H1 (cell line): ENCODE measurements at regions not wholly inside any gene's neighbourhood (a gene's known extent, or its start where the extent isn't known, plus 50 kb on each side); places are given as distances from the start of the nearest gene placed in this dataset.

Experiments used
- CTCF ChIA-PET: fragments of 300-600 bp; sonication (Branson Sonifier 250); formaldehyde crosslinking; loops from one replicate; lab custom pipeline; 2021; ENCODE audit not compliant: partially characterized antibody; lab: Charles Lee
- POLR2A ChIA-PET: fragments of 300-600 bp; sonication (Branson Sonifier 250); formaldehyde crosslinking; loops from one replicate; lab custom pipeline; 2021; ENCODE audit warnings: inconsistent platforms; ENCODE audit not compliant: partially characterized antibody; lab: Charles Lee
- DNase-seq, 2 experiments: peaks; one replicate each; pipeline versions ENCODE4 v3.0.0 to v3.0.0-alpha.2; 2010 to 2022; ENCODE audit warnings: low spot score in 2 of 2, low read depth in 1 of 2, mixed read lengths in 1 of 2
- FAIRE-seq: peaks from 2 replicates; lab custom pipeline; 2011; peaks lifted over from hg19 to GRCh38; lab: Jason Lieb, UNC
- H2AFZ ChIP-seq: 2 replicates; pipeline ENCODE4 v1.8.1; 2012; ENCODE audit warnings: low read length, inconsistent platforms
- H2AK5ac ChIP-seq: 2 replicates; pipeline ENCODE4 v1.6.1; 2013; ENCODE audit warnings: low read depth, low read length
- H2BK120ac ChIP-seq: replicated peaks from 2 replicates; pipeline ENCODE3; 2013; ENCODE audit warnings: low read depth, low read length, inconsistent platforms
- H2BK12ac ChIP-seq: 2 replicates; pipeline ENCODE4 v1.6.1; 2013; ENCODE audit warnings: low read depth, low read length
- H2BK15ac ChIP-seq: 2 replicates; pipeline ENCODE4 v1.6.1; 2013; ENCODE audit warnings: low read length
- H2BK20ac ChIP-seq: 2 replicates; pipeline ENCODE4 v1.6.1; 2013; ENCODE audit warnings: low read length
- H2BK5ac ChIP-seq: 2 replicates; pipeline ENCODE4 v1.6.1; 2013; ENCODE audit warnings: low read depth, low read length
- H3K14ac ChIP-seq: 2 replicates; pipeline ENCODE4 v1.6.1; 2013; ENCODE audit warnings: inconsistent platforms; ENCODE audit not compliant: insufficient read length
- H3K18ac ChIP-seq: 2 replicates; pipeline ENCODE4 v1.6.1; 2013; ENCODE audit warnings: low read length; ENCODE audit errors: extremely low read depth
- H3K23ac ChIP-seq: 2 replicates; pipeline ENCODE4 v1.6.1; 2013; ENCODE audit warnings: inconsistent platforms; ENCODE audit not compliant: insufficient read length
- H3K23me2 ChIP-seq: 2 replicates; pipeline ENCODE4 v1.6.1; 2013; ENCODE audit warnings: low read depth, low read length
- H3K27ac ChIP-seq: 2 replicates; pipeline ENCODE4 v1.6.1; 2011; ENCODE audit warnings: low read depth, low read length, inconsistent platforms
- H3K27me3 ChIP-seq, 4 experiments: replicated peaks in 1 of 4; 1 replicate in 1 of 4; 2 replicates in 3 of 4; pipeline versions ENCODE4 v1.6.1 to v1.8.1; 2011 to 2013; ENCODE audit warnings: low read length in 3 of 4, mild to moderate bottlenecking in 3 of 4, inconsistent platforms in 2 of 4, mixed read lengths in 2 of 4, moderate library complexity in 1 of 4; ENCODE audit not compliant: control insufficient read depth in 3 of 4, insufficient read depth in 3 of 4; ENCODE audit errors: extremely low read depth in 1 of 4
- H3K36me3 ChIP-seq, 4 experiments: 2 replicates each; pipeline versions ENCODE4 v1.6.1 to v1.8.1; 2011 to 2013; ENCODE audit warnings: mild to moderate bottlenecking in 4 of 4, low read length in 3 of 4, moderate library complexity in 2 of 4, control low read depth in 1 of 4, inconsistent platforms in 1 of 4; ENCODE audit not compliant: insufficient read depth in 4 of 4, control insufficient read depth in 2 of 4
- H3K4ac ChIP-seq: replicated peaks from 2 replicates; pipeline ENCODE3; 2013; ENCODE audit warnings: low read length, low read depth, mixed read lengths, inconsistent platforms; ENCODE audit not compliant: insufficient read length
- H3K4me1 ChIP-seq, 4 experiments: replicated peaks in 1 of 4; 1 replicate in 1 of 4; 2 replicates in 3 of 4; pipeline versions ENCODE4 v1.6.1 to v1.8.1; 2011 to 2013; ENCODE audit warnings: low read length in 3 of 4, inconsistent platforms in 2 of 4, mixed read lengths in 1 of 4; ENCODE audit not compliant: insufficient read depth in 4 of 4, control insufficient read depth in 3 of 4
- H3K4me2 ChIP-seq, 2 experiments: 2 replicates each; pipeline versions ENCODE4 v1.6.1 to v1.8.1; 2011 to 2013; ENCODE audit warnings: low read depth in 2 of 2, low read length in 2 of 2, control low read depth in 1 of 2, inconsistent platforms in 1 of 2, mild to moderate bottlenecking in 1 of 2; ENCODE audit not compliant: insufficient read depth in 1 of 2
- H3K4me3 ChIP-seq, 4 experiments: fragments of 200-600, 300-600 bp in 1 of 4; sonication (generic), shearing (Covaris generic), sonication (Bioruptor Twin) in 1 of 4; 2 replicates each; pipeline versions ENCODE4 v1.5.1 to v1.8.1; 2011 to 2016; ENCODE audit warnings: low read length in 4 of 4, low read depth in 3 of 4, control low read depth in 2 of 4, inconsistent platforms in 2 of 4, mild to moderate bottlenecking in 2 of 4, mixed read lengths in 1 of 4, moderate library complexity in 1 of 4; ENCODE audit not compliant: insufficient read depth in 2 of 4; ENCODE audit errors: extremely low read depth in 1 of 4
- H3K56ac ChIP-seq: replicated peaks from 2 replicates; pipeline ENCODE3; 2013; ENCODE audit warnings: low read depth, mild to moderate bottlenecking, mixed read lengths, low read length, inconsistent platforms; ENCODE audit not compliant: insufficient read length
- H3K79me1 ChIP-seq: 2 replicates; pipeline ENCODE4 v1.6.1; 2013; ENCODE audit warnings: low read depth, low read length, control low read depth
- H3K79me2 ChIP-seq, 2 experiments: 2 replicates each; pipeline versions ENCODE4 v1.6.1 to v1.8.1; 2012 to 2013; ENCODE audit warnings: low read length in 2 of 2, mild to moderate bottlenecking in 2 of 2, inconsistent platforms in 1 of 2; ENCODE audit not compliant: insufficient read depth in 2 of 2, control insufficient read depth in 1 of 2
- H3K9ac ChIP-seq, 4 experiments: replicated peaks in 1 of 4; 1 replicate in 1 of 4; 2 replicates in 3 of 4; pipeline versions ENCODE4 v1.6.1 to v1.8.1; 2011 to 2013; ENCODE audit warnings: low read depth in 3 of 4, low read length in 3 of 4, control low read depth in 2 of 4, mild to moderate bottlenecking in 2 of 4, moderate library complexity in 2 of 4, inconsistent platforms in 1 of 4; ENCODE audit errors: extremely low read depth in 1 of 4
- H3K9me3 ChIP-seq, 2 experiments: 2 replicates each; pipeline versions ENCODE4 v1.6.1 to v1.8.1; 2012 to 2013; ENCODE audit warnings: mild to moderate bottlenecking in 2 of 2, moderate library complexity in 2 of 2, control low read depth in 1 of 2, inconsistent platforms in 1 of 2, low read depth in 1 of 2, low read length in 1 of 2, mixed read lengths in 1 of 2; ENCODE audit not compliant: insufficient read depth in 2 of 2
- H4K20me1 ChIP-seq, 2 experiments: replicated peaks in 1 of 2; 2 replicates each; pipeline versions ENCODE3 to v1.8.1; 2011 to 2013; ENCODE audit warnings: inconsistent platforms in 2 of 2, low read length in 2 of 2, mild to moderate bottlenecking in 1 of 2; ENCODE audit not compliant: insufficient read depth in 2 of 2, control insufficient read depth in 1 of 2
- H4K5ac ChIP-seq: 2 replicates; pipeline ENCODE4 v1.6.1; 2013; ENCODE audit warnings: low read length, low read depth, mixed read lengths, inconsistent platforms; ENCODE audit not compliant: insufficient read length
- H4K8ac ChIP-seq: 2 replicates; pipeline ENCODE4 v1.8.0; 2013; ENCODE audit warnings: mild to moderate bottlenecking, moderate library complexity, low read length, inconsistent platforms; ENCODE audit not compliant: insufficient read depth; ENCODE audit errors: extremely low read depth
- H4K91ac ChIP-seq: replicated peaks from 2 replicates; pipeline ENCODE3; 2013; ENCODE audit warnings: low read length, mixed read lengths, inconsistent platforms; ENCODE audit not compliant: insufficient read length
- CBX5 ChIP-seq: fragments of 300-800, 300-1000 bp; sonication (generic); IDR thresholded peaks from 2 replicates; pipeline ENCODE4 v1.7.1; 2016; ENCODE audit warnings: antibody characterized with exemption, low read length, low read depth
- FOSL1 ChIP-seq: IDR thresholded peaks from 2 replicates; pipeline ENCODE4 v1.6.1; 2011; ENCODE audit warnings: mild to moderate bottlenecking, low read depth, low read length, moderate library complexity; ENCODE audit not compliant: insufficient read depth
- JUND ChIP-seq: IDR thresholded peaks from 2 replicates; pipeline ENCODE4 v1.6.1; 2011; ENCODE audit warnings: mild to moderate bottlenecking, improper control_type of control experiment, low read length
- TAF1 ChIP-seq: IDR thresholded peaks from 2 replicates; pipeline ENCODE4 v1.6.1; 2011; ENCODE audit warnings: mild to moderate bottlenecking, low read depth, low read length
- TEAD4 ChIP-seq: IDR thresholded peaks from 2 replicates; pipeline ENCODE4 v1.6.1; 2012; ENCODE audit warnings: low read depth, low read length, inconsistent platforms, mixed read lengths
- YY1 ChIP-seq: IDR thresholded peaks from 2 replicates; pipeline ENCODE4 v1.6.1; 2011; ENCODE audit warnings: low read depth, mild to moderate bottlenecking, low read length
- WGBS, 2 experiments: shearing (Covaris generic) in 1 of 2; methylation state at CpG; one replicate each; pipeline versions ENCODE4 v1.1.6 to v1.1.7; 2013 to 2015; ENCODE audit warnings: low lambda C conversion rate in 2 of 2, mixed read lengths in 2 of 2, inconsistent platforms in 1 of 2, low coverage in 1 of 2, missing lambda C conversion rate in 1 of 2; ENCODE audit not compliant: insufficient replicate concordance in 2 of 2, insufficient coverage in 1 of 2, insufficient read length in 1 of 2; ENCODE audit errors: extremely low coverage in 1 of 2, missing lambda C conversion rate in 1 of 2; 5-methylcytosine and 5-hydroxymethylcytosine counted together
- TF ChIP-seq, protein P1 (sequence below): IDR thresholded peaks from 2 replicates; pipeline ENCODE4 v1.6.1; 2012; ENCODE audit warnings: low read length, inconsistent platforms

DNA sequence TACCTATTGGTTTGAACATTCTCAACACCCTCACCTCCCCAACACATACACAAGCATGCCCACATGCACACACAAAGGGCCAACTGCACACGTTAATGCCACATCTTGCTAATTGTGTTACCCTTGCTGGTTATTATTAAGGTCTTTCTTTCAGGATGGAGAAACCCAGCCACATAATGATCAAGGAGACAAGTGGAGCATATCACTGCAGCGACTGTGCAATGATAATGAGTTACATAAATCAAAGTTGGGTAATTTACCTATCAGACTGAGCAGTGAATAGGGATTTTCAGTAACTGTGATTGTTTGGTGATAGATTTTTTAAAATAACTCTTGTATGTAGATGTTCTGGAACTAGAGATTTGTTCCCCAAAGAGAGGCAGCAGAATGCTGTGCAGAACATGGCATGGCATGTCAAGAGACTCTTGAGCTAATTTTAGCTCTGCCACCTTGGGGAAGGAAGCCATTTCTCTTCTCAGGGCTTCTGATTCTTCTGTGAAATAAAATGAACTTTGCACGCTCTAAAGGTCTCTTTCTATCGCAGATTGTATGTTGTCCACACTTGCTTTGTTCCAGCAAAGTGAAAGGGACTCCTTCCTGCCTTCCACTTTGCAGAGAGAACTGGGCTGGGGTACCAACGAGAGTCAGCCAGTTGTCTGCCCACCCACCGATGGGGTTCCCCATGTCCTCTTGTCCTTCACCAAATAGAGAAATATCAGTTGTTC is 126.0 kb upstream of the CAMK1G start:
- Histone ChIP-seq H4K5ac (no peak overlapping the region), H3K27ac (no peak overlapping the region), H3K4ac (no peak overlapping the region), H4K20me1 (no peaks in the 10 kb centered on the region), H2BK12ac (no peak overlapping the region), H3K79me1 (no peaks in the 10 kb centered on the region), H3K79me2 (no peaks in the 10 kb centered on the region), H3K9me3 (peaks cover 20 to 26% of the 10 kb centered on the region in 2 experiments), H3K18ac (no peak overlapping the region), H3K4me1 (no peaks in the 10 kb centered on the region; a peak in 1 of 7 replicates), H3K36me3 (no peaks in the 10 kb centered on the region), H2BK5ac (no peak overlapping the region), H2AFZ (no peak overlapping the region), H3K27me3 (no peaks in the 10 kb centered on the region), H4K91ac (no peak overlapping the region), H3K9ac (no peak overlapping the region), H2AK5ac (no peak overlapping the region), H3K23ac (no peak overlapping the region), H3K4me3 (no peak overlapping the region), H3K4me2 (no peak overlapping the region), H4K8ac (no peak overlapping the region), H2BK120ac (no peak overlapping the region), H3K14ac (no peak overlapping the region), H2BK15ac (no peak overlapping the region), H3K56ac (no peak overlapping the region), H3K23me2 (no peaks in the 10 kb centered on the region), H2BK20ac (no peak overlapping the region)
- POLR2A ChIA-PET: no interaction called here
- no peak for TF ChIP-seq TAF1
- TF ChIP-seq JUND: no peak
- TF ChIP-seq CBX5: no peak
- TF ChIP-seq FOSL1: no peak
- TF ChIP-seq TEAD4: no peak
- TF ChIP-seq, protein P1, sequence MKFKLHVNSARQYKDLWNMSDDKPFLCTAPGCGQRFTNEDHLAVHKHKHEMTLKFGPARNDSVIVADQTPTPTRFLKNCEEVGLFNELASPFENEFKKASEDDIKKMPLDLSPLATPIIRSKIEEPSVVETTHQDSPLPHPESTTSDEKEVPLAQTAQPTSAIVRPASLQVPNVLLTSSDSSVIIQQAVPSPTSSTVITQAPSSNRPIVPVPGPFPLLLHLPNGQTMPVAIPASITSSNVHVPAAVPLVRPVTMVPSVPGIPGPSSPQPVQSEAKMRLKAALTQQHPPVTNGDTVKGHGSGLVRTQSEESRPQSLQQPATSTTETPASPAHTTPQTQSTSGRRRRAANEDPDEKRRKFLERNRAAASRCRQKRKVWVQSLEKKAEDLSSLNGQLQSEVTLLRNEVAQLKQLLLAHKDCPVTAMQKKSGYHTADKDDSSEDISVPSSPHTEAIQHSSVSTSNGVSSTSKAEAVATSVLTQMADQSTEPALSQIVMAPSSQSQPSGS: no peak
- no peak for TF ChIP-seq YY1
- CTCF ChIA-PET: interaction anchor here (0.6 to 0.7 kb wide), 2 partner anchors 32 to 123 kb away, joined by 3 read pairs; no protein-coding TSS in a partner anchor
- 86% methylated on average over 6 of the region's 6 CpGs; no CpG with 5 or more reads in 1 of the 2 experiments for WGBS, 2 experiments
- DNase-seq (no peak), FAIRE-seq (no peak)
